ENCODE measurements at regions not wholly inside any gene's neighbourhood (a gene's known extent, or its start where the extent isn't known, plus 50 kb on each side); places are given as distances from the start of the nearest gene placed in this dataset.

GRCh38 chr15:66832664-66833063, 130.6 kb downstream of the SMAD6 start:
- TF ChIP-seq ZFX (IDR thresholded peaks at IDR 0.05) = no peak
- TF ChIP-seq CTCF (conservative IDR thresholded peaks at IDR 0.05) = no peak
- H3K27ac ChIP-seq = no peak overlapping the region

- no peak overlapping the region for H3K27ac ChIP-seq
Measured at GRCh38 chr15:66833371-66833770, 131.3 kb downstream of the SMAD6 start.

GRCh38 chr15:66833803-66834202, 131.8 kb downstream of the SMAD6 start:
- TF ChIP-seq ZFX (IDR thresholded peaks at IDR 0.05) (no peak), CTCF (conservative IDR thresholded peaks at IDR 0.05) (no peak)
- no peak overlapping the region for H3K27ac ChIP-seq

More at GRCh38 chr15:66833371-66833770, 131.3 kb downstream of the SMAD6 start:
- TF ChIP-seq ZFX (IDR thresholded peaks at IDR 0.05) (no peak), CTCF (conservative IDR thresholded peaks at IDR 0.05) (no peak)

GRCh38 chr15:66834881-66835878, 133.1 kb downstream of the SMAD6 start:
- no peak overlapping the region for H3K27ac ChIP-seq
- no peak for TF ChIP-seq CTCF (conservative IDR thresholded peaks at IDR 0.05)

- TF ChIP-seq ZFX (IDR thresholded peaks at IDR 0.05) (no peak), CTCF (conservative IDR thresholded peaks at IDR 0.05) (no peak)
- H3K27ac ChIP-seq = no peak overlapping the region
Measured at GRCh38 chr15:66836231-66837030, 134.4 kb downstream of the SMAD6 start.

- TF ChIP-seq CTCF (conservative IDR thresholded peaks at IDR 0.05) (no peak), ZFX (IDR thresholded peaks at IDR 0.05) (no peak)
- H3K27ac ChIP-seq = no peak overlapping the region
Measured at GRCh38 chr15:66838202-66838601, 136.2 kb downstream of the SMAD6 start.
